RKO (cell line): ENCODE measurements at regions not wholly inside any gene's neighbourhood (a gene's known extent, or its start where the extent isn't known, plus 50 kb on each side); places are given as distances from the start of the nearest gene placed in this dataset.

Experiments used
- DNase-seq: peaks from one replicate; pipeline ENCODE4 v3.0.0-alpha.2; 2016; ENCODE audit warnings: low spot score

- DNase-seq: no peak
Observed at GRCh38 chr3:96169111-96169766, 645.2 kb upstream of the EPHA6 start.

- no peak for DNase-seq
Observed at GRCh38 chr3:96172917-96173316, 641.5 kb upstream of the EPHA6 start.

- DNase-seq: no peak
Observed at GRCh38 chr3:96175500-96175899, 638.9 kb upstream of the EPHA6 start.

- DNase-seq: no peak
Observed at GRCh38 chr3:96182756-96183155, 631.6 kb upstream of the EPHA6 start.

- no peak for DNase-seq
Observed at GRCh38 chr3:96183871-96184270, 630.5 kb upstream of the EPHA6 start.

- DNase-seq: no peak
Observed at GRCh38 chr3:96190024-96190616, 624.3 kb upstream of the EPHA6 start.

GRCh38 chr3:96192966-96193550 lies 621.3 kb upstream of the EPHA6 start:
- DNase-seq: peak; percentile 3

GRCh38 chr3:96200897-96201296 lies 613.5 kb upstream of the EPHA6 start:
- no peak for DNase-seq

GRCh38 chr3:96201463-96201862 lies 612.9 kb upstream of the EPHA6 start:
- DNase-seq: no peak

GRCh38 chr3:96202181-96202580 lies 612.2 kb upstream of the EPHA6 start:
- DNase-seq: no peak

- DNase-seq: no peak
Observed at GRCh38 chr3:96209699-96210098, 604.7 kb upstream of the EPHA6 start.

GRCh38 chr3:96213393-96213792 lies 601.0 kb upstream of the EPHA6 start:
- no peak for DNase-seq

GRCh38 chr3:96214941-96215340 lies 599.5 kb upstream of the EPHA6 start:
- peak; percentile 41 for DNase-seq

- DNase-seq: no peak
Observed at GRCh38 chr3:96225494-96225893, 588.9 kb upstream of the EPHA6 start.

GRCh38 chr3:96233679-96234078 lies 580.7 kb upstream of the EPHA6 start:
- no peak for DNase-seq

- DNase-seq: peak; percentile 4
Observed at GRCh38 chr3:96236522-96236921, 577.9 kb upstream of the EPHA6 start.

GRCh38 chr3:96259299-96259698 lies 555.1 kb upstream of the EPHA6 start:
- no peak for DNase-seq

GRCh38 chr3:96264701-96265100 lies 549.7 kb upstream of the EPHA6 start:
- DNase-seq: no peak

GRCh38 chr3:96266395-96267190 lies 547.8 kb upstream of the EPHA6 start:
- DNase-seq: peak; percentile 83

GRCh38 chr3:96267577-96267976 lies 546.8 kb upstream of the EPHA6 start:
- DNase-seq: no peak

GRCh38 chr3:96294143-96294542 lies 520.3 kb upstream of the EPHA6 start:
- no peak for DNase-seq

- no peak for DNase-seq
Observed at GRCh38 chr3:96300743-96301142, 513.7 kb upstream of the EPHA6 start.

- no peak for DNase-seq
Observed at GRCh38 chr3:96319166-96319565, 495.2 kb upstream of the EPHA6 start.
